ENCODE measurements at regions not wholly inside any gene's neighbourhood (a gene's known extent, or its start where the extent isn't known, plus 50 kb on each side); places are given as distances from the start of the nearest gene placed in this dataset.

GRCh38 chr6:158912655-158913054 is 87.3 kb downstream of the RSPH3 start:
- H3K27ac ChIP-seq = no peak overlapping the region
- intact Hi-C loops (cut with DNase I) = no loop called here

GRCh38 chr6:158911746-158912480 is 88.1 kb downstream of the RSPH3 start:
- Histone ChIP-seq H3K4me3 (no peak overlapping the region), H3K27ac (no peak overlapping the region), H3K36me3 (no peaks in the 10 kb centered on the region), H3K4me1 (ENCODE audit: insufficient read depth) (no peaks in the 10 kb centered on the region), H3K9me3 (no peaks in the 10 kb centered on the region), H3K27me3 (no peaks in the 10 kb centered on the region)
- 80 to 85% (median 83%) methylated on average over 5 of the region's 5 CpGs for WGBS, 3 donors
- intact Hi-C loops (cut with DNase I) = no loop called here
- TF ChIP-seq POLR2A (IDR thresholded peaks at IDR 0.05) = no peak
- TF ChIP-seq CTCF (IDR thresholded peaks at IDR 0.05) = no peak
- TF ChIP-seq EP300 (IDR thresholded peaks at IDR 0.05) = no peak
- no peak for DNase-seq

More at GRCh38 chr6:158912655-158913054, 87.3 kb downstream of the RSPH3 start:
- Histone ChIP-seq H3K4me1 (ENCODE audit: insufficient read depth) (no peaks in the 10 kb centered on the region), H3K9me3 (no peaks in the 10 kb centered on the region), H3K36me3 (no peaks in the 10 kb centered on the region), H3K27me3 (no peaks in the 10 kb centered on the region), H3K4me3 (no peak overlapping the region)
- no peak for DNase-seq
- no peak for TF ChIP-seq POLR2A (IDR thresholded peaks at IDR 0.05)
- no peak for TF ChIP-seq EP300 (IDR thresholded peaks at IDR 0.05)
- TF ChIP-seq CTCF (IDR thresholded peaks at IDR 0.05) = no peak
- WGBS, 3 donors = 96 to 98% (median 97%) methylated on average over 2 of the region's 2 CpGs

GRCh38 chr6:158910484-158911440 is 89.2 kb downstream of the RSPH3 start:
- 72 to 81% (median 80%) methylated on average over 12 of the region's 12 CpGs for WGBS, 3 donors
- DNase-seq = no peak
- no peaks in the 10 kb centered on the region for H3K36me3 ChIP-seq
- no peak for TF ChIP-seq EP300 (IDR thresholded peaks at IDR 0.05)
- TF ChIP-seq CTCF (IDR thresholded peaks at IDR 0.05) = no peak
- TF ChIP-seq POLR2A (IDR thresholded peaks at IDR 0.05) = no peak
- H3K9me3 ChIP-seq = no peaks in the 10 kb centered on the region
- no peaks in the 10 kb centered on the region for H3K27me3 ChIP-seq
- H3K4me3 ChIP-seq = no peak overlapping the region
- H3K27ac ChIP-seq = no peak overlapping the region
- no peaks in the 10 kb centered on the region for H3K4me1 ChIP-seq (ENCODE audit: insufficient read depth)
- intact Hi-C loops (cut with DNase I) = no loop called here

GRCh38 chr6:158909938-158910337 is 90.1 kb downstream of the RSPH3 start:
- no peak for TF ChIP-seq EP300 (IDR thresholded peaks at IDR 0.05)
- no peak for TF ChIP-seq CTCF (IDR thresholded peaks at IDR 0.05)
- TF ChIP-seq POLR2A (IDR thresholded peaks at IDR 0.05) = no peak
- Histone ChIP-seq H3K4me1 (ENCODE audit: insufficient read depth) (no peaks in the 10 kb centered on the region), H3K9me3 (no peaks in the 10 kb centered on the region), H3K27me3 (no peaks in the 10 kb centered on the region), H3K4me3 (no peak overlapping the region), H3K27ac (no peak overlapping the region), H3K36me3 (no peaks in the 10 kb centered on the region)
- WGBS, 3 donors = 72 to 81% (median 76%) methylated on average over 13 of the region's 13 CpGs
- no peak for DNase-seq
- intact Hi-C loops (cut with DNase I) = no loop called here

Data from ovary (tissue), 7 donors.